CD4-positive, alpha-beta T cell (primary cell): ENCODE measurements at regions not wholly inside any gene's neighbourhood (a gene's known extent, or its start where the extent isn't known, plus 50 kb on each side); places are given as distances from the start of the nearest gene placed in this dataset.

ENCODE experiments used
- ATAC-seq: fragments of 200-7000 bp; cut with Tn5 transposase; one replicate; pipeline ENCODE4 v1.10.0; 2022; ENCODE audit warnings: mild to moderate bottlenecking; ENCODE audit not compliant: poor library complexity
- CTCF ChIA-PET: fragments of 350-600 bp; sonication (Branson Sonifier 250); formaldehyde crosslinking; loops from one replicate; lab custom pipeline; 2021; ENCODE audit warnings: antibody characterized with exemption, inconsistent platforms; lab: Charles Lee
- POLR2A ChIA-PET: fragments of 350-600 bp; sonication (Branson Sonifier 250); formaldehyde crosslinking; loops from one replicate; lab custom pipeline; 2021; ENCODE audit warnings: antibody characterized with exemption, inconsistent platforms; lab: Charles Lee
- DNase-seq, 14 experiments: peaks; one replicate each; pipeline ENCODE4 v3.0.0-alpha.2; 2013 to 2020; ENCODE audit warnings: mixed read lengths in 2 of 14
- H3K27ac ChIP-seq, 2 donors: one replicate each; pipeline versions ENCODE4 v1.5.1 to v1.7.0; 2013; ENCODE audit warnings: low read length in 2 of 2, low read depth in 1 of 2, mild to moderate bottlenecking in 1 of 2
- H3K27me3 ChIP-seq, 2 experiments: 1 replicate in 1 of 2; 2 replicates in 1 of 2; pipeline versions ENCODE4 v1.6.1 to v1.7.0; 2013; ENCODE audit warnings: low read length in 2 of 2, control low read depth in 1 of 2, mild to moderate bottlenecking in 1 of 2, moderate library complexity in 1 of 2; ENCODE audit not compliant: insufficient read depth in 2 of 2, control insufficient read depth in 1 of 2
- H3K36me3 ChIP-seq: one replicate; pipeline ENCODE4 v1.6.1; 2013; ENCODE audit warnings: low read length, control low read depth; ENCODE audit not compliant: insufficient read depth
- H3K4me1 ChIP-seq: one replicate; pipeline ENCODE4 v1.6.1; 2013; ENCODE audit warnings: low read length, control low read depth; ENCODE audit not compliant: insufficient read depth
- H3K4me3 ChIP-seq: one replicate; pipeline ENCODE4 v1.5.1; 2013; ENCODE audit warnings: mild to moderate bottlenecking, low read length, moderate library complexity
- H3K9me3 ChIP-seq, 2 experiments: 1 replicate in 1 of 2; 2 replicates in 1 of 2; pipeline versions ENCODE4 v1.6.1 to v1.7.0; 2013; ENCODE audit warnings: low read length in 2 of 2, mild to moderate bottlenecking in 2 of 2, control low read depth in 1 of 2, moderate library complexity in 1 of 2; ENCODE audit not compliant: control insufficient read depth in 1 of 2, insufficient read depth in 1 of 2
- H3K27ac Mint-ChIP-seq: one replicate; pipeline ENCODE4 v1.8.0; 2020; ENCODE audit warnings: mixed read lengths
- H3K27me3 Mint-ChIP-seq: one replicate; pipeline ENCODE4 v1.8.0; 2021; ENCODE audit warnings: mixed read lengths
- H3K36me3 Mint-ChIP-seq: one replicate; pipeline ENCODE4 v1.8.0; 2021; ENCODE audit warnings: low read depth, mixed read lengths
- H3K4me1 Mint-ChIP-seq: one replicate; pipeline ENCODE4 v1.8.0; 2021; ENCODE audit warnings: low read depth, mixed read lengths
- H3K4me3 Mint-ChIP-seq: one replicate; pipeline ENCODE4 v1.8.0; 2020; ENCODE audit warnings: mild to moderate bottlenecking, mixed read lengths
- H3K9me3 Mint-ChIP-seq: one replicate; pipeline ENCODE4 v1.8.0; 2020; ENCODE audit warnings: mixed read lengths
- CTCF ChIP-seq: fragments of 200-600 bp; IDR thresholded peaks from one replicate; pipeline ENCODE4 v1.8.0; 2022; ENCODE audit warnings: antibody characterized with exemption, mild to moderate bottlenecking
- intact Hi-C, 2 experiments: fragments of 100-400 bp; cut with DNase I in 1 of 2; cut with micrococcal nuclease in 1 of 2; formaldehyde crosslinking; loops; one replicate each; pipeline versions ENCODE4 v1.15.1 to v1.9.0; 2023 to 2025; cut with DNase I, micrococcal nuclease

- no peaks in the 10 kb centered on the region for H3K36me3 Mint-ChIP-seq
- no peak overlapping the region for H3K27ac ChIP-seq
- H3K27me3 Mint-ChIP-seq, result no peaks in the 10 kb centered on the region
- H3K4me3 ChIP-seq, result no peak overlapping the region
- ChIA-PET POLR2A (interaction anchor here (0.9 kb wide), 1 partner anchor 13 kb away, joined by 4 read pairs; no protein-coding TSS in a partner anchor), CTCF (no interaction called here)
- H3K4me1 ChIP-seq, result peaks cover 4% of the 10 kb centered on the region
- no peak overlapping the region for H3K4me3 Mint-ChIP-seq
- DNase-seq, result no peak
- no peak overlapping the region for H3K27ac Mint-ChIP-seq
- H3K36me3 ChIP-seq, result no peaks in the 10 kb centered on the region
- no peaks in the 10 kb centered on the region for H3K27me3 ChIP-seq
- intact Hi-C loops, result no loop called here
- no peaks in the 10 kb centered on the region for H3K9me3 Mint-ChIP-seq
- peaks cover 46% of the 10 kb centered on the region for H3K4me1 Mint-ChIP-seq
- ATAC-seq, result no peak
- no peak for TF ChIP-seq CTCF
- H3K9me3 ChIP-seq, result no peaks in the 10 kb centered on the region
Measured at GRCh38 chr12:67782573-67782972, 134.0 kb downstream of the DYRK2 start.

- H3K4me3 Mint-ChIP-seq, result no peak overlapping the region
- ChIA-PET CTCF (no interaction called here), POLR2A (interaction anchor here (0.9 kb wide), 1 partner anchor 12 kb away, joined by 4 read pairs; no protein-coding TSS in a partner anchor)
- no peaks in the 10 kb centered on the region for H3K27me3 Mint-ChIP-seq
- H3K27me3 ChIP-seq, result no peaks in the 10 kb centered on the region
- no peaks in the 10 kb centered on the region for H3K9me3 Mint-ChIP-seq
- no peak overlapping the region for H3K27ac Mint-ChIP-seq
- H3K36me3 ChIP-seq, result no peaks in the 10 kb centered on the region
- H3K9me3 ChIP-seq, result no peaks in the 10 kb centered on the region
- DNase-seq, result no peak
- H3K4me1 ChIP-seq, result peaks cover 4% of the 10 kb centered on the region
- TF ChIP-seq CTCF, result no peak
- intact Hi-C loops, result no loop called here
- H3K27ac ChIP-seq, result no peak overlapping the region
- no peak overlapping the region for H3K4me3 ChIP-seq
- ATAC-seq, result no peak
- no peaks in the 10 kb centered on the region for H3K36me3 Mint-ChIP-seq
- H3K4me1 Mint-ChIP-seq, result peaks cover 46% of the 10 kb centered on the region
Measured at GRCh38 chr12:67783393-67783792, 134.8 kb downstream of the DYRK2 start.

- Mint-ChIP-seq H3K4me3 (no peak overlapping the region), H3K27ac (no peak overlapping the region), H3K27me3 (no peaks in the 10 kb centered on the region), H3K4me1 (peaks cover 46% of the 10 kb centered on the region), H3K36me3 (no peaks in the 10 kb centered on the region), H3K9me3 (no peaks in the 10 kb centered on the region)
- H3K9me3 ChIP-seq, result no peaks in the 10 kb centered on the region
- no peak for TF ChIP-seq CTCF
- peaks cover 4% of the 10 kb centered on the region for H3K4me1 ChIP-seq
- H3K4me3 ChIP-seq, result no peak overlapping the region
- H3K27me3 ChIP-seq, result no peaks in the 10 kb centered on the region
- ChIA-PET POLR2A (no interaction called here), CTCF (interaction anchor here (0.6 kb wide), 1 partner anchor 429 kb away, joined by 4 read pairs; no protein-coding TSS in a partner anchor)
- DNase-seq (no peak), ATAC-seq (no peak)
- no peak overlapping the region for H3K27ac ChIP-seq
- intact Hi-C loops, result no loop called here
- no peaks in the 10 kb centered on the region for H3K36me3 ChIP-seq
Measured at GRCh38 chr12:67784831-67785230, 136.3 kb downstream of the DYRK2 start.
